ENCODE measurements at regions not wholly inside any gene's neighbourhood (a gene's known extent, or its start where the extent isn't known, plus 50 kb on each side); places are given as distances from the start of the nearest gene placed in this dataset.

- TF ChIP-seq CTCF (conservative IDR thresholded peaks at IDR 0.05; ENCODE audit: low read depth, low read length): no peak
- no peak for TF ChIP-seq EZH2 (IDR thresholded peaks at IDR 0.05; ENCODE audit: low read length, unreplicated experiment)
- no peak for TF ChIP-seq EZH2phosphoT487 (IDR thresholded peaks at IDR 0.05; ENCODE audit: borderline replicate concordance, low read length)
Measured at GRCh38 chr14:22210906-22211305, 378.1 kb downstream of the DAD1 start.
